Transverse colon (tissue), 4 donors: ENCODE measurements at regions not wholly inside any gene's neighbourhood (a gene's known extent, or its start where the extent isn't known, plus 50 kb on each side); places are given as distances from the start of the nearest gene placed in this dataset.

Source experiments
- DNase-seq: peaks from one replicate; pipeline ENCODE4 v3.0.0-alpha.2; 2019
- H3K27ac ChIP-seq, 4 donors: fragments of 200-600 bp; sonication (generic); 2 replicates each; pipeline ENCODE4 v1.5.1; 2016 to 2018; ENCODE audit warnings: inconsistent platforms in 4 of 4
- H3K27me3 ChIP-seq: fragments of 200-600 bp; sonication (generic); 2 replicates; pipeline ENCODE4 v1.5.1; 2017; ENCODE audit warnings: inconsistent platforms
- H3K36me3 ChIP-seq, 4 donors: fragments of 200-600 bp; sonication (generic); 2 replicates each; pipeline ENCODE4 v1.5.1; 2017 to 2019; ENCODE audit warnings: inconsistent platforms in 4 of 4
- H3K4me1 ChIP-seq, 4 donors: fragments of 200-600 bp; sonication (generic); 2 replicates each; pipeline ENCODE4 v1.5.1; 2017 to 2020; ENCODE audit warnings: inconsistent platforms in 4 of 4
- H3K4me3 ChIP-seq, 4 donors: fragments of 200-600 bp; sonication (generic); 1 replicate in 1 of 4; 2 replicates in 3 of 4; pipeline versions ENCODE4 v1.5.1 to v1.6.1; 2017 to 2019; ENCODE audit warnings: inconsistent platforms in 4 of 4
- H3K9me3 ChIP-seq, 2 donors: fragments of 200-600 bp; sonication (generic); 2 replicates each; pipeline ENCODE4 v1.5.1; 2017 to 2019; ENCODE audit warnings: inconsistent platforms in 2 of 2
- CTCF ChIP-seq, 5 experiments: fragments of 200-600 bp in 3 of 5; fragments of 450-650 bp in 2 of 5; sonication (generic) in 3 of 5; IDR thresholded peaks; 1 replicate in 2 of 5; 2 replicates in 3 of 5; pipeline ENCODE4 v1.5.1; 2016 to 2017; ENCODE audit warnings: antibody characterized with exemption in 5 of 5, inconsistent platforms in 3 of 5, mild to moderate bottlenecking in 2 of 5, moderate library complexity in 1 of 5
- EP300 ChIP-seq: sonication (generic); formaldehyde crosslinking; IDR thresholded peaks from one replicate; pipeline ENCODE4 v1.6.1; 2017; ENCODE audit warnings: antibody characterized with exemption, low read depth
- POLR2A ChIP-seq: fragments of 450-650 bp; IDR thresholded peaks from one replicate; pipeline ENCODE4 v1.6.1; 2016; ENCODE audit warnings: antibody characterized with exemption, mild to moderate bottlenecking, moderate library complexity
- POLR2AphosphoS5 ChIP-seq, 3 donors: sonication (generic); formaldehyde crosslinking; IDR thresholded peaks; one replicate each; pipeline ENCODE4 v1.6.1; 2016; ENCODE audit warnings: antibody characterized with exemption in 3 of 3
- WGBS, 2 donors: methylation state at CpG; one replicate each; pipeline ENCODE4 v1.1.5; 2018; ENCODE audit warnings: low coverage in 1 of 2; 5-methylcytosine and 5-hydroxymethylcytosine counted together
- in situ Hi-C, 4 donors: fragments of 200-750 bp; cut with MboI; loops; one replicate each; pipeline versions ENCODE4 v1.15.0 to v1.15.1; 2017; ENCODE audit warnings: low sequenced_read_pairs in 3 of 4, low pct_ligation_motif_present in 1 of 4, low pct_unique_long_range_greater_than_20kb in 1 of 4
- intact Hi-C: fragments of 100-400 bp; cut with DNase I; formaldehyde crosslinking; loops from one replicate; pipeline ENCODE4 v1.15.1; 2023; ENCODE audit warnings: low total_unique reads

DNA sequence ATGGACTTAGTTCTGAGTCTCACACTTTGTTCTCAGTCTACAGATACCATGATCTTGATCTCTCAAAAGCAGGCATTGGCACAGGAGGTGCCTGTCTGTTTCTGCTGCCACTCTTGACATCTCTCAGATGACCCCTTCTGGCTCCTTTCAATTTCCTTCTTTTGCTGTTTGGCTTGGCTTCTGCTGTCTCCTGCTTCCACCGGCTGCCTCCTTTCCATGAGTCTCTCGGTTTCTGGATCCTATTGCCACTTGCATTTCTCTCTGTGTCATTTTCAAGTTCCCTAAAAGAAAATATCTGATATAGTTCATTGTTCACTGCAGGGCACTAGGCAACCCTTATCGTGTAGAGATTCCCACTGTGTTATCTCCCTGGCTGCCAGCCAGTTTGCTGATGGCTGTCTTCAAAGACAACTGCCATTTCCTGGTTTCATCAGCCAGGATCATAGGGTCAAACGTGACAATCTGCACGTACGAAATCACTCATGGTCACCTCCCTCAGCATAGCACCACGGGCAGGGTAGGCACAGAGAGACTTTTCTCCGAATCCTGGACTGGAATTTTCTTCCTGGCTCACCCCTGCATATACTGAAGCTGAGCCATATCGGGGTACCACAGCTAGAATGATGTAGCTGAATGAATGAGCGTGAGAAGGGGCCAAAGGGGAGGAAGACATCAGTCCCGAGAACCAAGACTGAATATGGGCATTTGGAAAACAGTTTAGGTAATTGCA is 144.6 kb upstream of the TMEM170B start:
- WGBS, 2 donors, result 53 to 55% methylated on average over 9 to 11 of the region's 11 CpGs
- H3K9me3 ChIP-seq, result no peaks in the 10 kb centered on the region
- H3K27me3 ChIP-seq, result no peaks in the 10 kb centered on the region
- no peaks in the 10 kb centered on the region for H3K36me3 ChIP-seq
- H3K4me3 ChIP-seq, result no peak overlapping the region
- intact Hi-C loops, result no loop called here
- H3K4me1 ChIP-seq, result peaks cover 0 to 13% (median 3%) of the 10 kb centered on the region in 4 donors
- peak; percentile 79 for DNase-seq
- H3K27ac ChIP-seq, result peak overlapping the region in 3 of 4 donors; percentile 15 to 64 (median 15)
- TF ChIP-seq EP300 (peak; percentile 59), POLR2AphosphoS5 (IDR thresholded peaks at IDR 0.05) (peak in 2 of 3 donors; percentile 55 to 69), POLR2A (no peak), CTCF (IDR thresholded peaks at IDR 0.05) (no peak)
- in situ Hi-C loops, result no loop called here

GRCh38 chr6:11391934-11392777 is 145.4 kb upstream of the TMEM170B start:
- Histone ChIP-seq H3K9me3 (no peaks in the 10 kb centered on the region), H3K4me1 (peaks cover 0 to 13% (median 3%) of the 10 kb centered on the region in 4 donors), H3K4me3 (no peak overlapping the region), H3K36me3 (no peaks in the 10 kb centered on the region), H3K27ac (peak overlapping the region in 3 of 4 donors; percentile 15 to 64 (median 15)), H3K27me3 (no peaks in the 10 kb centered on the region)
- in situ Hi-C loops (no loop called here), intact Hi-C loops (no loop called here)
- no peak for TF ChIP-seq POLR2A
- no peak for TF ChIP-seq EP300
- no peak for TF ChIP-seq CTCF (IDR thresholded peaks at IDR 0.05)
- TF ChIP-seq POLR2AphosphoS5 (IDR thresholded peaks at IDR 0.05), result no peak
- 84 to 91% methylated on average over 5 of the region's 5 CpGs for WGBS, 2 donors
- DNase-seq, result no peak

DNA sequence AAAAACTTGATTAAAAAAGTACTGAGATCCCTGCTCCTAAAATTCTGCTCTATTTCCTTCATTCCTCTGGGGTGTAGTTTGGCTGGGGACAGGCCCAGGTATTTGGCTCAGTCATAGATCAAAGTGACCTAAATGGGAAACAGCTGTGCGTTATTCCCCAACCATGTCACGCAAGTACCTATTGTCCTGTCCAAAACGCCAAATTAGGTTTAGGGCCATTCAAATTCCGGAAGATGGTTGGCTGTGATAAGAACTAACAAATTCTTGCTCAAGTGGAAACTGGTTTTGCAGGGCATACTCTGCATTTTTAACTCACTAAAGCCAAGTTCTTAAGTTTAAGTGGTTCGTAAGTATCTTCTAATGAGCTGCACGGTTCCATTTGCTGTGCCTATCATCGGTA is 147.6 kb upstream of the TMEM170B start:
- in situ Hi-C loops, result no loop called here
- peak in 1 of 3 donors; percentile 41 for TF ChIP-seq POLR2AphosphoS5 (IDR thresholded peaks at IDR 0.05)
- TF ChIP-seq CTCF (IDR thresholded peaks at IDR 0.05), result no peak
- no peak for TF ChIP-seq POLR2A
- no peak for TF ChIP-seq EP300
- no peak overlapping the region for H3K27ac ChIP-seq

More for the DNA sequence above, 147.6 kb upstream of the TMEM170B start:
- Histone ChIP-seq H3K4me1 (peaks cover 0 to 23% (median 3%) of the 10 kb centered on the region in 4 donors), H3K4me3 (no peak overlapping the region), H3K9me3 (no peaks in the 10 kb centered on the region), H3K36me3 (no peaks in the 10 kb centered on the region), H3K27me3 (no peaks in the 10 kb centered on the region)
- intact Hi-C loops, result no loop called here
- no peak for DNase-seq
- 61 to 83% methylated on average over 7 of the region's 7 CpGs for WGBS, 2 donors
